Ectodermal cell (in vitro differentiated cells): ENCODE measurements at regions not wholly inside any gene's neighbourhood (a gene's known extent, or its start where the extent isn't known, plus 50 kb on each side); places are given as distances from the start of the nearest gene placed in this dataset.

ENCODE experiments used
- H3K27ac ChIP-seq: 2 replicates; pipeline ENCODE4 v1.7.0; 2013; ENCODE audit warnings: mild to moderate bottlenecking, low read depth, low read length; ENCODE audit not compliant: insufficient read depth, poor library complexity, severe bottlenecking
- H3K27me3 ChIP-seq: 2 replicates; pipeline ENCODE4 v1.7.0; 2013; ENCODE audit warnings: mild to moderate bottlenecking, low read length; ENCODE audit not compliant: insufficient read depth, control insufficient read depth, poor library complexity, severe bottlenecking
- H3K36me3 ChIP-seq: one replicate; pipeline ENCODE4 v1.7.0; 2013; ENCODE audit warnings: low read length; ENCODE audit not compliant: control insufficient read depth, insufficient read depth
- H3K4me1 ChIP-seq: one replicate; pipeline ENCODE4 v1.7.0; 2013; ENCODE audit warnings: low read length; ENCODE audit not compliant: control insufficient read depth, insufficient read depth
- H3K4me3 ChIP-seq: 2 replicates; pipeline ENCODE4 v1.7.0; 2013; ENCODE audit warnings: low read depth, low read length, control low read depth; ENCODE audit not compliant: insufficient read depth
- H3K9me3 ChIP-seq: 2 replicates; pipeline ENCODE4 v1.7.0; 2013; ENCODE audit warnings: mild to moderate bottlenecking, low read length, moderate library complexity; ENCODE audit not compliant: control insufficient read depth
- WGBS, 2 experiments: methylation state at CpG; one replicate each; pipeline ENCODE4 v1.1.7; 2013; ENCODE audit warnings: missing lambda C conversion rate in 2 of 2; 5-methylcytosine and 5-hydroxymethylcytosine counted together

DNA sequence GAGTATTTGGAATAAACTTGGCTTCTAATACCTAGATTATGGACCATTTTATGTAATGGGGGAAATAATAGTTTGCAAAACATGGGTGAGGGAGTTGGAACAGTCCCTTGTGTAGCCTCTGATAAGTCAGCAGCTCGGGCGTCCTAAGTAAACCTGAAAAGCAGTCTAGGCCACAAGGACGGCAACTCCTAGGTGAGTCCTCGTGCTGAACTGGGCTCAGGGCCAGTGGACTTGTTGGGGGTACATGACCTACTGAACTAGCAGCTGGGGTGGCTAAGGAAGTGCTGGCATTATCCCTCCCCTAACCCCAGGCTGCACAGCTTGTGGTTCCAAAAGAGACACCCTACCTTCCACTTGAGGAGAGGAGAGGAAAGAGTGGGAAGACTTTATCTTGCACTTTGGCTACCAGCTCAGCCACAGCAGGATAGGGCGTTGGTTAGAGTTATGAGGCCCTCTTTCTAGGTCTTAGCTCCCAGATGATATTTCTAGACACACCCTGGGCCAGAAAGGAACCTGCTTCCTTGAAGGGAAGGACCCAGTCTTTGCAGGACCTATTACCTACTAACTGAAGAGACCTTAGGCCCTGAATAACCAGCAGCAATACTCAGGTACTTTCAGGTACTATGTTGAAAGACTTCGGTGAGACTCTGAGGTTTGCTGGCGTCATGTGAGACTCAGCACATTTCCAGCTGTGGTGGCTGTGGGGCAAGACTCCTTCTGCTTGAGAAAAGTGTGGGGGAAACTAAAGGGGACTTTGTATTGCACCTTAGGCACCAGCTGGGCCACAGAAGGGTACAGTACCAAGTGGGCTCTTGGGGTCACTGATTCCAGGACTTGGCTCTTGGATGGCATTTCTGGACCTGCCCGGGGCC is 71.0 kb downstream of the AQP4 start:
- peaks cover 8% of the 10 kb centered on the region for H3K4me1 ChIP-seq
- no peaks in the 10 kb centered on the region for H3K27me3 ChIP-seq
- WGBS, 2 experiments = 93% methylated on average over 8 of the region's 8 CpGs
- no peak overlapping the region for H3K4me3 ChIP-seq
- no peaks in the 10 kb centered on the region for H3K9me3 ChIP-seq
- no peak overlapping the region for H3K27ac ChIP-seq
- H3K36me3 ChIP-seq = no peaks in the 10 kb centered on the region

DNA sequence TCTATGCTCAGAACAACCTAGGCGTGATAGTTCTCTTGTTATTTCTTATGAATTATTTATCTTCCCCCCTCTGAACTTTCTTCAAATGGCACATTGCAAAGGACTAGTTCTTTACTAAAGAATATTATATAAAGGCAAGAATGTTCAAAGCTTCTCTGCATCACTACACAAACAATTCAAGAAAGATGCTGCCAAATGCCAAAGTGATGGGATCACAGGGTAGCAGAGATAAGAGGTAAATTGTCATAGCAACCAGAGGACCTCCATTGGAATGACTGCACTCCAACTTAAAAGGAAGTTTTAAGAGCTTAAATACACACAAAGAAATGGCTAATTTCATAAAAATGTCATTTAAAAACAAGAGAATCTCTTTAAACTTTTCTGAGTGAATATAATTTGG is 72.8 kb downstream of the AQP4 start:
- H3K36me3 ChIP-seq = no peaks in the 10 kb centered on the region
- H3K9me3 ChIP-seq = no peaks in the 10 kb centered on the region
- no peaks in the 10 kb centered on the region for H3K27me3 ChIP-seq
- H3K4me3 ChIP-seq = no peak overlapping the region
- peak overlapping the region; percentile 27 for H3K27ac ChIP-seq
- peaks cover 8% of the 10 kb centered on the region for H3K4me1 ChIP-seq
- 100% methylated on average over 1 of the region's 1 CpG; no CpG with 5 or more reads in 1 of the 2 experiments for WGBS, 2 experiments

DNA sequence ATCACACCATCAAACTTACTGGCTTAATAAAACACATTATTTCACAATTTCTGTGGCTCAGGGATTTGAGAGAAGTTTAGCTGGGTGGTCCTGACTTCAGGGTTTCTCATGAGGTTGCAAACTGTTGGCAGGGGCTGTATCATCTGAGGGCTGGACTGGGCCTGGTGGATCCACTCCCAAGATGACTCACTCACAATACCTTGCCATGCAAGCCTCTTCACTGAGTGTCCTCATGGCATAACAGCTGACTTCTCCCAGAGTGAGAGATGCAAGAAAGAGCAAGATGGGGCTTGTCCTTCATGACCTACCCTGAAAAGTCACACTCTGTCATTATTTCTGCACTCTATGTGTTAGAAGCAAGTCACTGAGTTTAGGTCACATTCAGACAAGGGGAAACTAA is 73.8 kb downstream of the AQP4 start:
- no peaks in the 10 kb centered on the region for H3K36me3 ChIP-seq
- H3K4me1 ChIP-seq = peaks cover 8% of the 10 kb centered on the region
- H3K4me3 ChIP-seq = no peak overlapping the region
- H3K27me3 ChIP-seq = no peaks in the 10 kb centered on the region
- H3K27ac ChIP-seq = no peak overlapping the region
- H3K9me3 ChIP-seq = no peaks in the 10 kb centered on the region

GRCh38 chr18:26784599-26784998 is 80.9 kb downstream of the AQP4 start:
- Histone ChIP-seq H3K9me3 (no peaks in the 10 kb centered on the region), H3K4me1 (peaks cover 9% of the 10 kb centered on the region), H3K27me3 (no peaks in the 10 kb centered on the region), H3K36me3 (no peaks in the 10 kb centered on the region), H3K4me3 (no peak overlapping the region), H3K27ac (no peak overlapping the region)
- 92 to 100% methylated on average over 1 of the region's 1 CpG for WGBS, 2 experiments

- Histone ChIP-seq H3K27me3 (no peaks in the 10 kb centered on the region), H3K9me3 (no peaks in the 10 kb centered on the region), H3K27ac (no peak overlapping the region), H3K4me1 (peaks cover 9% of the 10 kb centered on the region), H3K4me3 (no peak overlapping the region), H3K36me3 (no peaks in the 10 kb centered on the region)
- 91 to 94% methylated on average over 6 of the region's 6 CpGs for WGBS, 2 experiments
Observed at GRCh38 chr18:26783170-26783569, 82.3 kb downstream of the AQP4 start.

- 87% methylated on average over 4 of the region's 5 CpGs for WGBS, 2 experiments
- Histone ChIP-seq H3K27me3 (no peaks in the 10 kb centered on the region), H3K36me3 (no peaks in the 10 kb centered on the region), H3K9me3 (no peaks in the 10 kb centered on the region), H3K27ac (no peak overlapping the region), H3K4me1 (peaks cover 18% of the 10 kb centered on the region), H3K4me3 (no peak overlapping the region)
Observed at GRCh38 chr18:26780520-26781325, 84.8 kb downstream of the AQP4 start.

GRCh38 chr18:26778054-26778393 is 87.5 kb downstream of the AQP4 start:
- no peak overlapping the region for H3K4me3 ChIP-seq
- H3K27me3 ChIP-seq = no peaks in the 10 kb centered on the region

GRCh38 chr18:26777351-26778053 is 88.0 kb downstream of the AQP4 start:
- Histone ChIP-seq H3K4me1 (peaks cover 18% of the 10 kb centered on the region), H3K27me3 (no peaks in the 10 kb centered on the region), H3K9me3 (no peaks in the 10 kb centered on the region), H3K4me3 (no peak overlapping the region), H3K36me3 (no peaks in the 10 kb centered on the region), H3K27ac (no peak overlapping the region)
- WGBS, 2 experiments = 65 to 67% methylated on average over 7 of the region's 7 CpGs

More at GRCh38 chr18:26778054-26778393, 87.5 kb downstream of the AQP4 start:
- Histone ChIP-seq H3K9me3 (no peaks in the 10 kb centered on the region), H3K4me1 (peaks cover 18% of the 10 kb centered on the region), H3K36me3 (no peaks in the 10 kb centered on the region), H3K27ac (no peak overlapping the region)

- H3K27ac ChIP-seq = no peak overlapping the region
- peaks cover 8% of the 10 kb centered on the region for H3K4me1 ChIP-seq
- H3K27me3 ChIP-seq = no peaks in the 10 kb centered on the region
- no peaks in the 10 kb centered on the region for H3K36me3 ChIP-seq
- 91 to 97% methylated on average over 2 of the region's 2 CpGs for WGBS, 2 experiments
- no peaks in the 10 kb centered on the region for H3K9me3 ChIP-seq
- no peak overlapping the region for H3K4me3 ChIP-seq
Observed at GRCh38 chr18:26772691-26773090, 92.8 kb downstream of the AQP4 start.

GRCh38 chr18:26771524-26771923 is 94.0 kb downstream of the AQP4 start:
- no peaks in the 10 kb centered on the region for H3K9me3 ChIP-seq
- WGBS, 2 experiments = 37 to 44% methylated on average over 1 of the region's 1 CpG
- no peaks in the 10 kb centered on the region for H3K4me1 ChIP-seq
- no peaks in the 10 kb centered on the region for H3K36me3 ChIP-seq
- H3K4me3 ChIP-seq = no peak overlapping the region
- no peak overlapping the region for H3K27ac ChIP-seq
- no peaks in the 10 kb centered on the region for H3K27me3 ChIP-seq
